Lower leg skin (tissue), 4 donors: ENCODE measurements at regions not wholly inside any gene's neighbourhood (a gene's known extent, or its start where the extent isn't known, plus 50 kb on each side); places are given as distances from the start of the nearest gene placed in this dataset.
"Not testable (repeated sequence)": the region's sequence is repeated elsewhere in the genome, so short reads cannot be mapped to it uniquely, and the experiment has no call there.

Experiments
- DNase-seq, 2 donors: peaks; one replicate each; pipeline ENCODE4 v3.0.0-alpha.2; 2019; ENCODE audit warnings: low spot score in 2 of 2
- H3K4me3 ChIP-seq: fragments of 200-600 bp; sonication (generic); 2 replicates; pipeline ENCODE4 v1.5.1; 2017; ENCODE audit warnings: mild to moderate bottlenecking, low read depth; ENCODE audit not compliant: poor library complexity, severe bottlenecking
- CTCF ChIP-seq, 3 donors: fragments of 450-650 bp; IDR thresholded peaks; one replicate each; pipeline ENCODE4 v1.5.1; 2016; ENCODE audit warnings: antibody characterized with exemption in 3 of 3, mild to moderate bottlenecking in 3 of 3, moderate library complexity in 2 of 3
- POLR2A ChIP-seq, 2 donors: fragments of 450-650 bp; IDR thresholded peaks; one replicate each; pipeline ENCODE4 v1.6.1; 2016 to 2017; ENCODE audit warnings: antibody characterized with exemption in 2 of 2, mild to moderate bottlenecking in 1 of 2, moderate library complexity in 1 of 2
- WGBS, 2 donors: methylation state at CpG; one replicate each; pipeline ENCODE4 v1.1.5; 2018; 5-methylcytosine and 5-hydroxymethylcytosine counted together
- intact Hi-C: fragments of 100-400 bp; cut with DNase I; formaldehyde crosslinking; loops from one replicate; pipeline ENCODE4 v1.15.0; 2023; ENCODE audit warnings: low total_unique reads

GRCh38 chr18:56285387-56286065, 352.9 kb downstream of the TXNL1 start:
- no peak for DNase-seq
- TF ChIP-seq CTCF (IDR thresholded peaks at IDR 0.05), result no peak
- TF ChIP-seq POLR2A (IDR thresholded peaks at IDR 0.05), result no peak
- intact Hi-C loops, result no loop called here
- WGBS, 2 donors, result 96% methylated on average over 9 of the region's 9 CpGs
- H3K4me3 ChIP-seq, result no peak overlapping the region

- intact Hi-C loops, result no loop called here
- DNase-seq, result no peak
- TF ChIP-seq POLR2A (IDR thresholded peaks at IDR 0.05) (no peak), CTCF (IDR thresholded peaks at IDR 0.05) (no peak)
- no peak overlapping the region for H3K4me3 ChIP-seq
- WGBS, 2 donors, result 68 to 71% methylated on average over 1 of the region's 1 CpG
Observed at GRCh38 chr18:56284319-56284718, 354.1 kb downstream of the TXNL1 start.

- TF ChIP-seq CTCF (IDR thresholded peaks at IDR 0.05) (no peak), POLR2A (IDR thresholded peaks at IDR 0.05) (no peak)
Observed at GRCh38 chr18:56283316-56283715, 355.1 kb downstream of the TXNL1 start.

GRCh38 chr18:56282234-56283104, 355.9 kb downstream of the TXNL1 start:
- DNase-seq, result no peak
- no peak overlapping the region for H3K4me3 ChIP-seq
- 91 to 95% methylated on average over 8 of the region's 8 CpGs for WGBS, 2 donors
- TF ChIP-seq CTCF (IDR thresholded peaks at IDR 0.05) (no peak), POLR2A (IDR thresholded peaks at IDR 0.05) (no peak)
- intact Hi-C loops, result no loop called here

More at GRCh38 chr18:56283316-56283715, 355.1 kb downstream of the TXNL1 start:
- H3K4me3 ChIP-seq, result no peak overlapping the region
- intact Hi-C loops, result no loop called here
- no peak for DNase-seq

GRCh38 chr18:56279816-56280215, 358.6 kb downstream of the TXNL1 start:
- intact Hi-C loops, DNase-seq, H3K4me3 ChIP-seq: not testable (repeated sequence)
- 79 to 84% methylated on average over 3 of the region's 3 CpGs for WGBS, 2 donors

- TF ChIP-seq CTCF (IDR thresholded peaks at IDR 0.05), result no peak
- no peak for TF ChIP-seq POLR2A (IDR thresholded peaks at IDR 0.05)
- WGBS, 2 donors, result 84 to 88% methylated on average over 6 of the region's 6 CpGs
- intact Hi-C loops, result no loop called here
- DNase-seq, result no peak
- no peak overlapping the region for H3K4me3 ChIP-seq
Observed at GRCh38 chr18:56278421-56279003, 359.9 kb downstream of the TXNL1 start.
